Loucy (cell line): ENCODE measurements at regions not wholly inside any gene's neighbourhood (a gene's known extent, or its start where the extent isn't known, plus 50 kb on each side); places are given as distances from the start of the nearest gene placed in this dataset.

Source experiments
- EZH2phosphoT487 ChIP-seq: fragments of 200-600 bp; IDR thresholded peaks from 2 replicates; pipeline ENCODE4 v1.6.1; 2018; ENCODE audit warnings: antibody characterized with exemption, mild to moderate bottlenecking, moderate library complexity, borderline replicate concordance
- TF ChIP-seq, protein P1 (sequence below): fragments of 200-600 bp; sonication (generic); conservative IDR thresholded peaks from 2 replicates; pipeline ENCODE4 v1.5.1; 2014; ENCODE audit warnings: mild to moderate bottlenecking, antibody characterized with exemption, low read length

DNA sequence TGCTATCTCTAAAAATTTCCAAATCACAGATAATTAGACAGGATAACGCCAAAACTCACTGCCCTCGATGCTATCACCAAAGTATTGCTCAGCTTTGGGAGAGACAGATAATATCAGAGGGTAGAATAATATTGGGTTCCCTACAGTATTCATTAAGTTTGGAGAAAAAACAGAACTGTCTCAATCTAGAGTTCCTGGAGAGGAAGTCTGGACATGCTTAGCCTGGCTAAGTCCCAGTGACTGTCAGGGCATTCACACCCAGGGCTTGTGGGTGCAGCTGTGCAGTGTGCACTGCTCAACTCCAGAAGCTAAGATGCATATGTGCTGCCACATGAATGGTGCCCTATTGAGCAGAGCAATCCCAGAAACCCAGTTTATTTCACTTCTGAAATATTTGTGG is 459.6 kb upstream of the DPH6 start:
- TF ChIP-seq, protein P1, sequence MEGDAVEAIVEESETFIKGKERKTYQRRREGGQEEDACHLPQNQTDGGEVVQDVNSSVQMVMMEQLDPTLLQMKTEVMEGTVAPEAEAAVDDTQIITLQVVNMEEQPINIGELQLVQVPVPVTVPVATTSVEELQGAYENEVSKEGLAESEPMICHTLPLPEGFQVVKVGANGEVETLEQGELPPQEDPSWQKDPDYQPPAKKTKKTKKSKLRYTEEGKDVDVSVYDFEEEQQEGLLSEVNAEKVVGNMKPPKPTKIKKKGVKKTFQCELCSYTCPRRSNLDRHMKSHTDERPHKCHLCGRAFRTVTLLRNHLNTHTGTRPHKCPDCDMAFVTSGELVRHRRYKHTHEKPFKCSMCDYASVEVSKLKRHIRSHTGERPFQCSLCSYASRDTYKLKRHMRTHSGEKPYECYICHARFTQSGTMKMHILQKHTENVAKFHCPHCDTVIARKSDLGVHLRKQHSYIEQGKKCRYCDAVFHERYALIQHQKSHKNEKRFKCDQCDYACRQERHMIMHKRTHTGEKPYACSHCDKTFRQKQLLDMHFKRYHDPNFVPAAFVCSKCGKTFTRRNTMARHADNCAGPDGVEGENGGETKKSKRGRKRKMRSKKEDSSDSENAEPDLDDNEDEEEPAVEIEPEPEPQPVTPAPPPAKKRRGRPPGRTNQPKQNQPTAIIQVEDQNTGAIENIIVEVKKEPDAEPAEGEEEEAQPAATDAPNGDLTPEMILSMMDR: no peak
- TF ChIP-seq EZH2phosphoT487: no peak
